Parathyroid adenoma (tissue), 2 donors: ENCODE measurements at regions not wholly inside any gene's neighbourhood (a gene's known extent, or its start where the extent isn't known, plus 50 kb on each side); places are given as distances from the start of the nearest gene placed in this dataset.

ENCODE experiments used
- H2AFZ ChIP-seq: fragments of 300-600 bp; sonication (generic); one replicate; pipeline ENCODE4 v1.7.0; 2017; ENCODE audit warnings: antibody characterized with exemption, mild to moderate bottlenecking
- H3K27ac ChIP-seq: fragments of 300-600 bp; sonication (generic); one replicate; pipeline ENCODE4 v1.7.0; 2017
- H3K27me3 ChIP-seq: fragments of 300-600 bp; sonication (generic); one replicate; pipeline ENCODE4 v1.7.0; 2017; ENCODE audit warnings: low read length; ENCODE audit not compliant: control insufficient read depth, insufficient read depth
- H3K36me3 ChIP-seq: fragments of 300-600 bp; sonication (generic); one replicate; pipeline ENCODE4 v1.7.0; 2017; ENCODE audit warnings: low read length; ENCODE audit not compliant: control insufficient read depth, insufficient read depth
- H3K4me1 ChIP-seq: fragments of 300-600 bp; sonication (generic); one replicate; pipeline ENCODE4 v1.7.0; 2017; ENCODE audit warnings: control low read depth
- H3K4me2 ChIP-seq: fragments of 300-600 bp; sonication (generic); one replicate; pipeline ENCODE4 v1.7.0; 2017; ENCODE audit warnings: low read length
- H3K4me3 ChIP-seq: fragments of 300-600 bp; sonication (generic); one replicate; pipeline ENCODE4 v1.7.0; 2017; ENCODE audit warnings: low read depth, low read length
- H3K79me2 ChIP-seq: fragments of 300-600 bp; sonication (generic); one replicate; pipeline ENCODE4 v1.7.0; 2017; ENCODE audit warnings: control low read depth
- H3K9ac ChIP-seq: fragments of 300-600 bp; sonication (generic); one replicate; pipeline ENCODE4 v1.7.0; 2017; ENCODE audit warnings: mild to moderate bottlenecking
- H3K9me3 ChIP-seq: fragments of 300-600 bp; sonication (generic); one replicate; pipeline ENCODE4 v1.7.0; 2017; ENCODE audit warnings: low read length; ENCODE audit not compliant: control insufficient read depth
- CTCF ChIP-seq: fragments of 300-600 bp; sonication (generic); IDR thresholded peaks from one replicate; pipeline ENCODE4 v1.7.0; 2017; ENCODE audit warnings: antibody characterized with exemption, mild to moderate bottlenecking
- donor health status: primary hyperparathyroidism.

- Histone ChIP-seq H3K9me3 (no peaks in the 10 kb centered on the region), H3K9ac (no peak overlapping the region), H2AFZ (no peak overlapping the region), H3K4me3 (no peak overlapping the region), H3K4me1 (no peaks in the 10 kb centered on the region), H3K79me2 (no peaks in the 10 kb centered on the region), H3K4me2 (no peak overlapping the region), H3K27ac (no peak overlapping the region), H3K36me3 (no peaks in the 10 kb centered on the region), H3K27me3 (no peaks in the 10 kb centered on the region)
- TF ChIP-seq CTCF: no peak
These were observed 778.1 kb downstream of the TLR4 start for GRCh38 chr9:118482306-118482705.

- Histone ChIP-seq H3K4me2 (no peak overlapping the region), H3K27ac (no peak overlapping the region), H3K4me3 (no peak overlapping the region), H3K9me3 (no peaks in the 10 kb centered on the region), H3K27me3 (no peaks in the 10 kb centered on the region), H2AFZ (no peak overlapping the region), H3K9ac (no peak overlapping the region), H3K79me2 (no peaks in the 10 kb centered on the region), H3K4me1 (no peaks in the 10 kb centered on the region), H3K36me3 (no peaks in the 10 kb centered on the region)
- TF ChIP-seq CTCF: no peak
These were observed 779.5 kb downstream of the TLR4 start for GRCh38 chr9:118483677-118484076.

- Histone ChIP-seq H3K36me3 (no peaks in the 10 kb centered on the region), H3K4me1 (no peaks in the 10 kb centered on the region), H3K9me3 (no peaks in the 10 kb centered on the region), H3K9ac (no peak overlapping the region), H3K4me3 (no peak overlapping the region), H3K4me2 (no peak overlapping the region), H3K79me2 (no peaks in the 10 kb centered on the region), H2AFZ (no peak overlapping the region), H3K27me3 (no peaks in the 10 kb centered on the region), H3K27ac (no peak overlapping the region)
- no peak for TF ChIP-seq CTCF
These were observed 799.0 kb downstream of the TLR4 start for GRCh38 chr9:118503236-118503635.

- Histone ChIP-seq H3K9me3 (no peaks in the 10 kb centered on the region), H3K4me3 (no peak overlapping the region), H3K27ac (no peak overlapping the region), H2AFZ (no peak overlapping the region), H3K27me3 (no peaks in the 10 kb centered on the region), H3K36me3 (no peaks in the 10 kb centered on the region), H3K4me1 (no peaks in the 10 kb centered on the region), H3K9ac (no peak overlapping the region), H3K79me2 (no peaks in the 10 kb centered on the region), H3K4me2 (no peak overlapping the region)
- TF ChIP-seq CTCF: no peak
These were observed 806.5 kb downstream of the TLR4 start for GRCh38 chr9:118510711-118511110.

GRCh38 chr9:118515947-118516346 is 811.7 kb downstream of the TLR4 start:
- no peaks in the 10 kb centered on the region for H3K4me1 ChIP-seq
- no peaks in the 10 kb centered on the region for H3K79me2 ChIP-seq
- H3K27ac ChIP-seq: no peak overlapping the region
- H3K4me3 ChIP-seq: no peak overlapping the region
- no peaks in the 10 kb centered on the region for H3K27me3 ChIP-seq
- no peaks in the 10 kb centered on the region for H3K9me3 ChIP-seq
- H3K4me2 ChIP-seq: no peak overlapping the region
- TF ChIP-seq CTCF: no peak
- no peaks in the 10 kb centered on the region for H3K36me3 ChIP-seq
- H3K9ac ChIP-seq: no peak overlapping the region
- no peak overlapping the region for H2AFZ ChIP-seq
